ENCODE measurements at regions not wholly inside any gene's neighbourhood (a gene's known extent, or its start where the extent isn't known, plus 50 kb on each side); places are given as distances from the start of the nearest gene placed in this dataset.

DNA sequence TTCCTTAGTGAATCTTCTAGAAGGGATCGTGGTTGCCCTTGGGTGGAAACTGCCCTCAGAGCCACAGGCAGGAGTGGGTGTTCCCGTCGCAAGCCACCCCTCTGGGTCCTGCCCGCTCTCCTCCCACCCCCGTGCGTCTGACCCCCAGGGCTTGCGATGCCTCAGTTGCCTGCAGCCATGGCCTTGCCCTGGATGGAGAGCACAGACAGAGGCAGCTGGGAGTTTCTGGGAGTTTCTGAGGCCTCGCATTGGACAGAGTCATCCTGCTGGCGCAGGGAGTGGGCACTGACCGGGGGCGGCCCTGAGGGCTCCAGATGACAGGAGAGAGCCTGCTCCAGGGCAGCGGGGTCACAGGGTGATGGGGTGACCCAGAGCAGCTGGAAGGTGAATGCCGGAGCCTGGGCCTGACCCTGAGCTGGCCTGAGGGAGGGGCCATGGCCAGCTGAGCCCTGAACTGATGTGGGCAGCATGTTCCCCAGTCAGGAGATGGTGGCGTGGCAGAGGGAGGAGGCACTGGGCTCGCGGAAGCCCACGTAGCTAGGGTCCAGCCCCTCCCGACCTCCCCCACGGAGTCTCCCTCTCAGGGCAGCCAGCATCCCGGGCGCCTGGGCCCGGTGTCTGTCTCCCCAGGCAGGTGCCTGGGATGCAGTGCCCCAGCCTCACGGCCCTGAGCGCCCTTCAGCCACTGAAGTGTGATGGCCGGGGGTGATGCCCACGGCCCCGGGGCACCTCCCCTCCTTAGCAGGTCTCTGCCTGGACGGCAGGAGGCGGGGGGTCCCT, 1236.2 kb downstream of the BRD1 start:
- Mint-ChIP-seq H3K27ac (no peak overlapping the region), H3K27me3 (ENCODE audit: insufficient read depth) (peaks cover 5% of the 10 kb centered on the region; the same call in 1 of the 2 replicates), H3K36me3 (ENCODE audit: low read depth) (peaks cover 6% of the 10 kb centered on the region), H3K9me3 (peaks cover 44% of the 10 kb centered on the region), H3K4me3 (no peak overlapping the region), H3K4me1 (ENCODE audit: low read depth) (no peaks in the 10 kb centered on the region)
- DNase-seq: no peak
- TF ChIP-seq, protein P1, sequence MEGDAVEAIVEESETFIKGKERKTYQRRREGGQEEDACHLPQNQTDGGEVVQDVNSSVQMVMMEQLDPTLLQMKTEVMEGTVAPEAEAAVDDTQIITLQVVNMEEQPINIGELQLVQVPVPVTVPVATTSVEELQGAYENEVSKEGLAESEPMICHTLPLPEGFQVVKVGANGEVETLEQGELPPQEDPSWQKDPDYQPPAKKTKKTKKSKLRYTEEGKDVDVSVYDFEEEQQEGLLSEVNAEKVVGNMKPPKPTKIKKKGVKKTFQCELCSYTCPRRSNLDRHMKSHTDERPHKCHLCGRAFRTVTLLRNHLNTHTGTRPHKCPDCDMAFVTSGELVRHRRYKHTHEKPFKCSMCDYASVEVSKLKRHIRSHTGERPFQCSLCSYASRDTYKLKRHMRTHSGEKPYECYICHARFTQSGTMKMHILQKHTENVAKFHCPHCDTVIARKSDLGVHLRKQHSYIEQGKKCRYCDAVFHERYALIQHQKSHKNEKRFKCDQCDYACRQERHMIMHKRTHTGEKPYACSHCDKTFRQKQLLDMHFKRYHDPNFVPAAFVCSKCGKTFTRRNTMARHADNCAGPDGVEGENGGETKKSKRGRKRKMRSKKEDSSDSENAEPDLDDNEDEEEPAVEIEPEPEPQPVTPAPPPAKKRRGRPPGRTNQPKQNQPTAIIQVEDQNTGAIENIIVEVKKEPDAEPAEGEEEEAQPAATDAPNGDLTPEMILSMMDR (IDR thresholded peaks at IDR 0.05): no peak

- H3K27ac Mint-ChIP-seq: no peak overlapping the region
- H3K27me3 Mint-ChIP-seq (ENCODE audit: insufficient read depth): peaks cover 5% of the 10 kb centered on the region; the same call in 1 of the 2 replicates
- no peaks in the 10 kb centered on the region for H3K4me1 Mint-ChIP-seq (ENCODE audit: low read depth)
- no peak for DNase-seq
- H3K36me3 Mint-ChIP-seq (ENCODE audit: low read depth): peaks cover 6% of the 10 kb centered on the region
- H3K4me3 Mint-ChIP-seq: no peak overlapping the region
- TF ChIP-seq, protein P1 (IDR thresholded peaks at IDR 0.05): no peak
- peaks cover 38% of the 10 kb centered on the region for H3K9me3 Mint-ChIP-seq
Measured at GRCh38 chr22:48589901-48590300, 1237.8 kb downstream of the BRD1 start.

DNA sequence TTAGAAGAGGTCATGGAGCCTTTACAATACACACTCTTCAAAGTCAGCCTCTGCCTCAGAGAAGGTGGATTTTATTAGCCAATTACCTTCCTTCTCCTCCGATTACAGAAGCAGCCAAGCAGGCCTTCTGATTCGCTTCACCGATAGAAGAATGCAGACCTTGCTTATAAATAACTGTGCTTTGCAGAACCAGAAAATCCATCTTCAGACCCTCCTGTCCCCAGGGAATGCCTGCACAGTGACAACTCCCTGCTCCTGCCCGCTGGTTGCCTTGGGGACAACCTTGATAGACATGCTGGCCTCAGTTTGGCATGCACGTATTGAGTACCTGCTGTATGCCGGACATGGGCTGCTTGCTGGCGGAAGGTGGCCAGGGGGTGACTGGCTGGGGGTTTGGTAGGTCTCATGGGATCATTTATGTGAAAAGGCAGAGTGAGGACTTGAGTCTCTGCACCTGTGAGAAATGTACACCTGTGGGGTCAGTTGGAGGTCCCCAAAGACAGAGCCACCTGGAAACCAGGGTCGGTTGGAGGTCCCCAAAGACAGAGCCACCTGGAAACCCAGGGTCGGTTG, 1238.7 kb downstream of the BRD1 start:
- Mint-ChIP-seq H3K36me3 (ENCODE audit: low read depth) (peaks cover 6% of the 10 kb centered on the region), H3K9me3 (peaks cover 35% of the 10 kb centered on the region), H3K4me1 (ENCODE audit: low read depth) (no peaks in the 10 kb centered on the region), H3K27me3 (ENCODE audit: insufficient read depth) (peaks cover 5% of the 10 kb centered on the region; the same call in 1 of the 2 replicates), H3K27ac (no peak overlapping the region), H3K4me3 (no peak overlapping the region)
- TF ChIP-seq, protein P1 (IDR thresholded peaks at IDR 0.05): no peak
- no peak for DNase-seq

- H3K9me3 Mint-ChIP-seq: peaks cover 28% of the 10 kb centered on the region
- peaks cover 6% of the 10 kb centered on the region; the same call in 1 of the 2 replicates for H3K36me3 Mint-ChIP-seq (ENCODE audit: low read depth)
- TF ChIP-seq, protein P1 (IDR thresholded peaks at IDR 0.05): no peak
- H3K4me1 Mint-ChIP-seq (ENCODE audit: low read depth): no peaks in the 10 kb centered on the region
- peaks cover 5% of the 10 kb centered on the region; the same call in 1 of the 2 replicates for H3K27me3 Mint-ChIP-seq (ENCODE audit: insufficient read depth)
- no peak overlapping the region for H3K4me3 Mint-ChIP-seq
- no peak for DNase-seq
- H3K27ac Mint-ChIP-seq: no peak overlapping the region
Measured at GRCh38 chr22:48588151-48588877, 1239.4 kb downstream of the BRD1 start.

- DNase-seq: no peak
- Mint-ChIP-seq H3K4me3 (no peak overlapping the region), H3K4me1 (ENCODE audit: low read depth) (no peaks in the 10 kb centered on the region), H3K27ac (no peak overlapping the region), H3K9me3 (peaks cover 21% of the 10 kb centered on the region), H3K27me3 (ENCODE audit: insufficient read depth) (peaks cover 5% of the 10 kb centered on the region; the same call in 1 of the 2 replicates), H3K36me3 (ENCODE audit: low read depth) (peaks cover 6% of the 10 kb centered on the region; the same call in 1 of the 2 replicates)
- TF ChIP-seq, protein P1 (IDR thresholded peaks at IDR 0.05): no peak
Measured at GRCh38 chr22:48587236-48587865, 1240.3 kb downstream of the BRD1 start.
